AG10803 (cell line): ENCODE measurements at regions not wholly inside any gene's neighbourhood (a gene's known extent, or its start where the extent isn't known, plus 50 kb on each side); places are given as distances from the start of the nearest gene placed in this dataset.

ENCODE experiments used
- DNase-seq: peaks from one replicate; pipeline ENCODE4 v3.0.0; 2010; ENCODE audit warnings: low read depth
- H3K4me3 ChIP-seq: 2 replicates; pipeline ENCODE4 v1.5.1; 2011; ENCODE audit warnings: mild to moderate bottlenecking, low read length, control low read depth
- CTCF ChIP-seq: conservative IDR thresholded peaks from 2 replicates; pipeline ENCODE4 v1.5.1; 2011; ENCODE audit warnings: mild to moderate bottlenecking, low read length, control low read depth, inconsistent platforms

- no peak for TF ChIP-seq CTCF
- no peak overlapping the region for H3K4me3 ChIP-seq
- no peak for DNase-seq
These were observed 63.5 kb upstream of the ROR1 start for GRCh38 chr1:63710308-63710707.

- H3K4me3 ChIP-seq: no peak overlapping the region
- no peak for TF ChIP-seq CTCF
- DNase-seq: no peak
These were observed 62.9 kb upstream of the ROR1 start for GRCh38 chr1:63710761-63711380.

- H3K4me3 ChIP-seq: no peak overlapping the region
- no peak for TF ChIP-seq CTCF
- DNase-seq: no peak
These were observed 60.8 kb upstream of the ROR1 start for GRCh38 chr1:63713041-63713440.

GRCh38 chr1:63713627-63714481, 60.0 kb upstream of the ROR1 start:
- no peak for TF ChIP-seq CTCF
- no peak overlapping the region for H3K4me3 ChIP-seq
- peak; percentile 85 for DNase-seq

- no peak for TF ChIP-seq CTCF
- H3K4me3 ChIP-seq: no peak overlapping the region
These were observed 59.4 kb upstream of the ROR1 start for GRCh38 chr1:63714482-63714760.

GRCh38 chr1:63717511-63718065, 56.2 kb upstream of the ROR1 start:
- no peak overlapping the region for H3K4me3 ChIP-seq
- no peak for TF ChIP-seq CTCF
- DNase-seq: no peak

More at GRCh38 chr1:63714482-63714760, 59.4 kb upstream of the ROR1 start:
- no peak for DNase-seq

- DNase-seq: no peak
- no peak overlapping the region for H3K4me3 ChIP-seq
- no peak for TF ChIP-seq CTCF
These were observed 55.3 kb upstream of the ROR1 start for GRCh38 chr1:63718541-63718970.
